ENCODE measurements at regions not wholly inside any gene's neighbourhood (a gene's known extent, or its start where the extent isn't known, plus 50 kb on each side); places are given as distances from the start of the nearest gene placed in this dataset.
"Not testable (repeated sequence)": the region's sequence is repeated elsewhere in the genome, so short reads cannot be mapped to it uniquely, and the experiment has no call there.

DNA sequence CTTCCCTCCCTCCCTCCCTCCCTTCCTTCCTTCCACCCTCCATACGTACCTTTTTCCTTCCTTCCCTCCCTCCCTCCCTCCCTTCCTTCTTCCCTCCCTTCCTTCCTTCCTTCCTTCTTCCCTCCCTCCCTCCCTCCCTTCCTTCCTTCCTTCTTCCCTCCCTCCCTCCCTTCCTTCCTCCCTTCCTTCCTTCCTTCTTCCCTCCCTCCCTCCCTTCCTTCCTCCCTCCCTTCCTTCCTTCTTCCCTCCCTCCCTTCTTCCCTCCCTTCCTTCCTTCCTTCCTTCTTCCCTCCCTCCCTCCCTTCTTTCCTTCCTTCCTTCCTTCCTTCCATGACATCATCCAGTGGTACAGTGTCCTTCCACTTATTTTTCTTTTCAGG, 394.9 kb upstream of the KCNMB2 start:
- not testable (repeated sequence) for DNase-seq

DNA sequence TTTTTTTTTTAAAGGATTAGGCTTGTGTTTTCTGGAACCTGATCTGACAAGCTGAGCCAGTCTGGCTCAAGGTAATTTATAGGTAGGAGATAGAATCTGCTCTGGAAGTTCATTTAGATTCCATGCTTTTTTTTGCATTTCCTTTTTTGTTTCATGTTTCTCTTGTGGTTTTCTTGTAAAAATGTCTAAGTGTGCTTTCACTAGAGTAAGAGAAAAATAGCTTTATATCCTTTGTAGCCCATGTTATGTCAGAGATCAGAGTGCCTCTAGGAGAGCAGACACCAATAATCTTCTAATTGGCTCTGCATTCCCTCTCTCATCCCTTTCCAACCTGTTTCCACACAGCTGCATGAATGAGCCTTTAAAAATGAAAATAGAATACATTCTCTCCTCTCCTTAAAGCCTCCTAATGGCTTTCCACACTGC, 389.8 kb upstream of the KCNMB2 start:
- peak; percentile 5 to 67 for DNase-seq

DNA sequence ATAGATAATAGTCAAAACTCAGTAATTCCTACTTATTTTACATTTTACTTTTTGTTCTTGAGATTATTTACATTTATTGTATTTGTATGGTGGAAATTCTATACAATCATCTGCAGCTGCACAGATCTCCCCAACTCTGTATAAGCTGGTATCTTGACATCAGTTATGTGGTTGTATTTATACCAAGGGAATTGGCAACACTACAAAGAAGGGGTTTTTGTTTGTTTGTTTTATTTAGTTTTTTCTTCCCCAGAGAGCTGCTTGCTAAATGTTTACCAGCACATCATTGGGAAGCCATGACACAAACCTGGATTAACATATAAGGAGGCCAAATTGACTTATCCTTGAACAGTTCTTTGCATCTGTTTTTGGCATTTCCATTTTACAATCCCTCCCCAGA, 389.2 kb upstream of the KCNMB2 start:
- DNase-seq = no peak

DNA sequence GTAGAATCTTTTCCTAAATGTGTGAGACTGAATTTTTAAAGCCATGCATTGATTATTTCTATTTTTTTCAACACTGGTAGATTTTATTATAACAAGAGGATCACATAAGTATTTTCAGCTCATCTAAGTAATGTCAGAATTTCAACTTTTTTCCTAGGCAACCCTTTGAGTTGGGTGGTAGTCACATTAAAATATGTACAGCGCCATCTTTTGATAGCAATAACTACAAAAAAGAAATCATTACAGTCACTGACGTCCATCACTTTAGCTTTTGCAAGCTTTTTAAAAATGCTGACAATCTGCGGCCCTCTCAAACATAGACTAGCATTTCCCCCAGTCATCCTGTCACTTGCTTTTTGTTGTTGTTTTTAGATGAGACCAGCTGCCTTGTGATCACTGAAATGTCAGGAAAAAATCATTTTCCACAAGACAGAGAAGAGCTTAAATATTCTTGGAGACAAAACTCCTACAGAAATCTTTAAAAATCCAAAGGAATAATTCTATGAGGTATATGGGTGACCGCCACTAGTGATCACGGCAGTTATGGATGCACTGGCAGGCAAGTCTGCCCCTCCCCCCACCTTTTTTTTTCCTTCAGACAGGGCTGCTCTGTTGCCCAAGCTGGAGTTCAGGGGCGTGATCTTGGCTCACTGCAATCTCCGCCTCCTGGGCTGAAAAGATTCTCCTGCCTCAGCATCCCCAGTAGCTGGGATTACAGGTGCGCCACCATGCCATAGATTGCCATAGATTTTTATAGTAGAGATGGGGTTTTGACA, 384.0 kb upstream of the KCNMB2 start:
- peak in 1 of 2 experiments; percentile 27 for DNase-seq

DNA sequence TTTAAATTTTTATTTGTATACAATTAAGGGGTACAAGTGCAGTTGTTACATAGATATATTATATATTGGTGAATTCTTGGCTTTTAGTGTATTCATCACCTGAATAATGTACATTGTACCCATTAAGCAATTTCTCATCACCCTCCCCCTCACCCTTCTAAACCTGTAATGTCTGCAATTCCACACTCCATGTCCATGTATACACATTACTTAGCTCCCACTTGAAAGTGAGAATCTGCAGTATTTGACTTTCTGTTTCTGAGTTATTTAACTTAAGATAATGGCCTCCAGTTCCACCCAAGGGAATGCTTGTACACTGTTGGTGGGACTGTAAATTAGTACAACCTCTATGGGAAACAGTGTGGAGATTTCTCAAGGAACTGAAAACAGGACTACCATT, 383.2 kb upstream of the KCNMB2 start:
- no peak for DNase-seq

DNA sequence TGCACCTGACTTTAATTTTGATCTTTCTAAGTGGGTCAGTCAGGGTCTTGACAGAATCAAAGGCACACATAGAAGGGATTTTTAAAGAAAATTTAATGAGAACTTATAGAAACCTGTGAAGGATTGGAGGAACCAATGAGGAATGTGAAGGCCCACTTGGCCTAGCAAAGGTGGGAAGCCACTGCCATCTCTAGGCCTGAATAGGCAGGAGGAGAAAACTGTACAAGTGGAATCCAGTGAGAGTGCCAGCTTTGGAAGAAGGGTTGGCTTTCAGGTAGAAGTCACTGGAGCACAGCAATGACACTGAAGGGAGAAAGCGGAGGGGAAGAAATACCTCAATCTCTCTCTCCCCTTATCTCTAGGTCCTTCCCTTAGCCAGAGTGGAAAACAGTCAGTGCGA, 380.7 kb upstream of the KCNMB2 start:
- peak in 1 of 2 experiments; percentile 19 for DNase-seq

DNA sequence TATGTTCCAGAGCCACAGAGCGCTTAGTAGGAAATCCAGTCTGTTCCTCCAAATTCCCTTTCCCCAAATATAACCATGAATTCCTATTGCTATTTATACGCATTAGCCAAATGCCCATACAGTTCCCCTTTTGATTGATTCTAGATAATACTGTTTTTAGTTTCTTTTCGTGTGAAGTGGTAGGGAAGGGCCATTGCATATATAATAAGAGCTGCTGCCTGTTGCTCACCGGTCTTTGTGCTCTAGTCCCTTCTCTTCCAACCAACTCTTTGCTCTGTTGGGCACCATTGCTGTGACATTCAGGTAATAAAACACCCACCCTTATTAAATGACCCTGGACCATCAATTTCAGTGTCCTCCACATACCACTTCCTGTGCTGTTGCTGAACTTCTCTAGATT, 379.9 kb upstream of the KCNMB2 start:
- DNase-seq = no peak

DNA sequence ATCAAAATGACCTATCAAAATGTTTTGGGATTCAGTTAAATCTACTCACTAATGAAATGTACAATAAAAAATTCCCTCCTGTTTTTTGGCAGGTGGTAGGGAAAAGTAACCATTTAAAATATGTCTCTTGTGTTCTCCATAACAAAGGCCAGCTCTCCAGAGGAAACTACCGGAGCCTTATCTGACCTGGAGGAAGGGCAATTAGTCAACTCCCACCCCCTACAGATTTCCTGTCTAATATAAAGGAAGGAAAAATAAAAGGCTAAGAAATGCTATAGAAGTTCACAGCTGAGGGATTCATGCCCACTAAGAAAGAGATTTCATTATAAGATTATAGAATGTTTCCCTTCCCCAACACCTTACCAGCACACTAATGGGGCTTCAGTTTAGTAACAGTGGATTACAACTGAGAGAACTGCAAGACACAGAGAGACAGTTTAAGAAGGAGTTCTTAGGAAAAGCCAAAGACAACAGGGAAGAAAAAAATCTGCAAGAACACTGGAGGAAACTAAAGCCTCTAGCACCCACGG, 376.5 kb upstream of the KCNMB2 start:
- DNase-seq = no peak

DNA sequence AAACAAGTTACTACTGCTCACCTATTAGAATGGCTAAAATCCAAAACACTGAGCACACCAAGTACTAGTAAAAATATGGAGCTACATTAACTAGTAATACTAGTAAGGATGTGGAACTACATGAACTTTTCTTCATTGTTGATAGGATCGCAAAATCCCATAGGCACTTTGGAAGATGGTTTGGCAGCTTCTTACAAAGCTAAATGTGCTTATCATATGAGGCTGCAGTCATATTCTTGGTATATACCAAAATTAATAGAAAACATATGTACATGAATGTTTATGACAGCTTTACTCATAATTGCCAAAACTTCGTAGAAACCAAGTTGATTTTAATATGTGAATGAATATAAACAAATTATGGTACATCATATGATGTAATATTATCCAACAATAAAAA, 366.8 kb upstream of the KCNMB2 start:
- DNase-seq = no peak

DNA sequence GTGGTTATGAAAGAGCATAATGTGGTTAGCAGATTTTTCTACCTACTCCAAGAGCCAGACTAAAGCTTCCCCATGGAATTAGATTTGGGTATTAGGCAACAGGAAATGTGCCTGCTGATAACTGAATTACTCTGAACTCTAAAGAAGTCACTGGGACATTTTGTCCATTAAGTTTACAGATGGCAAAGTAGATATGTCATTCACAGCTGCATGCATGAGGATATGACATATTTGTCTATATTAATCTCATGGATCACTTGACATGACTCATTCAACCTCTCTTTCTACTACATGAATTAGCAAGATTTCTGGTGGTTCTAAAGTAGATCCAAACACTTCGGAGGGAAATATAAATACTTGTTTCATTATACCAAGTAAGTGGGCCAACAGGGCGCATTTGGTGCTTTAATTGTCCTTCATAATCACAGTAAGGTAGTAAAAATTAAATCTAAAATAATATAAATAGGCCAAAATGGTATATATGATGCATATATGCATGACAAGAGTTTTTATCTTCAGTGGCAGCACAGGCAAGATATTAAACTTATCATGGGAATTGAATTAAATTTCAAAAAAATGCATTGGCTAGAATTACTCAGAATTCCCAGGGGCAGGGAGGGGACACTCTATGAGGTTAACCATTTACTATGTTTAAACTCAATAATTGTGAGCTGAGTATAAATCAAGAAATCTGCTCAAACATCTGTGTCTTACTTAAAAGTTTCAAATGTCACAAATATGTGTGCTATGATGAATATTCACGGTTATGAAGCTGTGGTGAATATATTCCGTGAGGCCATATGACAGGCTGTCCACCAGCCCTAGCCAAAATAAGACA, 365.3 kb upstream of the KCNMB2 start:
- peak in 1 of 2 experiments; percentile 30 for DNase-seq

DNA sequence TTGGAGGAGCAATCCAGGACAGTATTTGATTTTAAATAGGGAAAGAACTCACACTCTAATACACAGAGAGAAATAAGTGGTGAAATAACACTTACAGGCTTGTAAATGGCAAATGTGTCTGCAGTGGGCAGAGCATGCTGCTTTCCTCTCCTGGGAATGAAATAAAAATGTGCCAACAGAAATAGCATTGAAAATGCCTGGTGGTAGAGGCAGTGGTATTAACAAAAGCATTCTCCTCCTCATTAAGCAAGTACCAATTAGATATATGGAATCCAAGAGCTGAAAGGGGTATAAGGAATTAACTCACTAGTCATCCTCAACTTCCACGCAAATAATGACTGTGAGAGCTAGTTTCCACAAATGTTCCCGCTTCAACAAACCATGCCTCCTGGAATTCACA, 364.1 kb upstream of the KCNMB2 start:
- DNase-seq = no peak

DNA sequence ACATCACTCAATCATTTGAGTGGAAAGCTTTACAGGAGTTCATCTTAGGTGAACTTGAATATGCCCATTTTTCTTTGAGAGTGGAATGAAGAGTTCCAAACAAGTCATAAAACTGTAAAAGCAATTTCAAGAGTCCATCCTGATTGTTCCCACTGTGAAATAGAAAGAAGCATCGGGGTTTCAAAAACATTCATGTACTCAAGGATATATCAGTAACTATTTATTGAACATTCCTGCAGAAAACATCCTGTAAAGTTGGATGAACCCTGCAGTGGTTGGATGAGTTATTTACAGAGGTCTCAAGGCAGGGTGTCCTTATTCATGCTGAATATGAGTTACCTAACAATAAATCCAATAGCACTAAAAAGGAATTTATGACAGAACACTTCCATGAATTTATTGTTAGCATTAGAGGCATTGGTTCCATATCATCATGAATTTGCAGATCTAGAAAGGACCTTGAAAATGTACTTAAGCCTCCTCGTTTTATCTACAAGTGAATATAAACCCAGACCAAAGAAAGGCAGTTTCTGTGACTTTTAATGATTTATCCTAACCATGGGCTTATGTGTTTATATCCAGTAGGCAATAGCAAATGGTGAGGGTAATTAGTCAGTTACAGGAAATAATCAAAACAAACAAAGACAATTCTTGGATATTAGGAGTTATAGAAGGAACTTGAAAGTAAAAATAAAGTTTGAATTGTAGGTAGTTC, 361.9 kb upstream of the KCNMB2 start:
- no peak for DNase-seq

DNA sequence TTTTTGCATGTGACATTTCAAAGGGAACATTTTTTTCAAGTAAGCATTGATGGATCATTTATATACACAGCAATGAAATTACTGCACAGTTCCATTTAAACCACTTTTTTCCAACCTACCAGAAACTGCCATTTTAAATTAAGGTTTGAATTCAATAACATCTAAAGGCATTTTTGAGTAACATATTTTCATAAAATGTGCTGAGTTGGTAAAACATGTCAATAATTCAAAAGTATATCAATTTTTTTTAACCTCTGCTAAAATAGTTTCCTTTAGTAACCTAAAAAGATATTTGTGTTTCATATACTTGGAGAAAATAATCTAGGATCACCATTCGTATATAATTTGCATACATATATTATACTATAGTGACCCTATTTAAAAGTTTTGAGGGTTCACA, 355.1 kb upstream of the KCNMB2 start:
- no peak for DNase-seq

DNA sequence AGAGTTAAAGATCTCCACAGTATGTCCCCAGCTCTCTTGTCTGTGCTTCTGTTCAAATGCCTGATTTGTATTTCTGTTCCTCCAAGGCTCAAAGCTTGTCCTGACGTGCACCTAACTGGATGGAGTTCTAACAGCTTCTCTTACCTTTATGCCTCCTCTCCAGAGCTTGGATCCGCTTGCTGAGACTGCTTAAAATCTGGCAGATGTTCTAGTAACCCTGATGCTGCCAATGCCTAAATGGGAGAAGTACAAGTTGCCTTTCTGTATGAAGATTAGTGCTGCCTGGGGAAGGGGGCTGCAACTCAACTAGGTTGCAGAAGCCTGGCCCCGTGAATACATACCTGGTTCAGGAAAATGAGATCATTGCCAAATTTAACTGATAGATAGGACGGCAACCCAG, 354.5 kb upstream of the KCNMB2 start:
- peak; percentile 12 to 66 for DNase-seq

DNA sequence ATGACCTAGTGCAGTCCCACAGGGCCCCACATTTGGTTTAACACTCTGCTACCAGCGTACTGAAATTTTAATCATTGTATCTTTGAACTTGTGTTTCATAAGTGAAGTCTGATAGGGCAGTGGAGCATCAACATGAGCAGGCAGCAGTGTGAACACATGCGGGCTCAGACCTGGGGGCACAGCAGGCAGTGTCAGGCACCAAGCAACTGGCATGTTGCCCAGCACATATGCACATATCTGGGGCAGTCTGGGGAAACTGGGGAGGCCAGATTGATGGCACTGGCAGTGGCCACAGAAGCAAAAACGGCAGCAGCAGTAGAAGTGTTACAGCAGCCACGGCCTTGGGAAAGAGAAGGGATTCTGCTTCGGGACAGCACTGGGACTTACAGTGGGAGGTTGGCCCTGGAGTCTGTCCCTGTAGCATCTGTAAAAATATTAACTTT, 353.9 kb upstream of the KCNMB2 start:
- peak; percentile 64 to 77 for DNase-seq

DNA sequence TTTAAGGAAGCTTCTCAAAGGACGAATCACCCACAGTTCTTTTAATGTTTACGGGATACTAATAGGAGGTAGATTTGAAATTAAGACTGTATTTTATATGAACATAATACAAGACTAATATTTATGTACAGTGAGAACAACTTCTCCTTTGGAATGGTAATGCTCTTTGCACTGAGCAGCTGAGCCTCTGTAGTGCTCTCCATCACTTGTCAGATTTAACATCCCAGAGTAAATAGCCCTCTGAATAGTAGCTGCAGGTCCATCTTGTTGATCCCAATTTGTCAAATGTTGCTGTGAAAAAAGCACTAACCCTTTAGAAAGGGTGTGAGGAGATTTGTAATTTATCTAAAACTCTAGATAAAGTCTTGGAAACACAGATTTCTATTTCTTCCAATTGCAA, 351.4 kb upstream of the KCNMB2 start:
- no peak for DNase-seq

DNA sequence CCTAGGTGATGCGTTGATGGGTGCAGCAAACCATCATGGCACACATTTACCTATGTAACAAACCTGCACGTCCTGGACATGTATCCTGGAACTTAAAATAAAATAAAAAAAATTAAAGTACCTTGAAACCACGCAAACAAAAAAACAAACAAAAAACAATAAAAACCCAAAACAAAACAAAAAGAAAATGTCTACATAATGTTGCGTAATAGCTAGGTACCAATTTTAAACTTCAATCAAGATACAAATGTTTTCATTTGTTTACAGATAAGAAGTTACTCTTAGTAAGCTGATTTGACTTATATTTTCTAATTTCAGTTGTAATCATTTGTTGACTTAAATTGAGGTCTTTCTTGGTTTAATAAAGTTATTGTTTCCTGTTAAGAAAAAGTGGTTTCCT, 349.6 kb upstream of the KCNMB2 start:
- DNase-seq = no peak

DNA sequence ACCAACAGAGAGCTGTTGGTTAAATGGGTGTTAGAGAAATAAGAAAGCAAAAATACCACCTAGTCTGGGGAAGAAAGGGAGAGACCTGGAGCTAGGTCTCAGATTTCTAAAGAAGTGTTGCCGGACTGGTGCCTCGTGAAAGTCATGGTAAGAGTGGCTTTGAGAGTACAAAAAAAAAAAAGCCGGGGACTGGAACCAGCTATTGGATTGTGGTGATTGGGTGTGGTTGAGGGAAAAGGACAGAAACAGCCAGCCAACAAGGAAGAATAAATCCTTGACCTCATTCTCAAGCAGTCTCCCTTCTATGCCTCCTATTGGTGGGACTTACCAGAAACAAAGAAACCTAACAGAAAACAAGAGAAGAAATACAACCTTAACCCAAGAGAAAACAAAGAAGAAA, 346.4 kb upstream of the KCNMB2 start:
- no peak for DNase-seq

DNA sequence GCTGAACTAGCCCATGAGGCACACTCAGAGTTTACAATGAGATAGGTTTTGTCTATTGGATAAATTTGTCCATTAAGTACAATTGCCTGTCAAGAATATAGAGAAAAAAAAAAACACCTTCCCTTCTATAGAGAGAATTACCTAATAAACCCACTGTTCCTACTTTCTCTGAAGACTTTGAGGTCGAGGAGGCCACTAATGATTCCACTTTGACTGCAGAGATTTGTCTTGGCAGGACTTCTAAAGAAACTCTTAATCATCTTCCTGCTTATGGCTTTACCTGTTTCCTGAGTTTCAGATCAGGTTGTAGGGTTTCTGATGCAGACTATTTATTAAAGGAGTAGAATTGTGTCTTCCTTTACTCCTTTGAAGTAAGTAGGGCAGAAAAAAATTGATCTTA, 342.4 kb upstream of the KCNMB2 start:
- DNase-seq = no peak

DNA sequence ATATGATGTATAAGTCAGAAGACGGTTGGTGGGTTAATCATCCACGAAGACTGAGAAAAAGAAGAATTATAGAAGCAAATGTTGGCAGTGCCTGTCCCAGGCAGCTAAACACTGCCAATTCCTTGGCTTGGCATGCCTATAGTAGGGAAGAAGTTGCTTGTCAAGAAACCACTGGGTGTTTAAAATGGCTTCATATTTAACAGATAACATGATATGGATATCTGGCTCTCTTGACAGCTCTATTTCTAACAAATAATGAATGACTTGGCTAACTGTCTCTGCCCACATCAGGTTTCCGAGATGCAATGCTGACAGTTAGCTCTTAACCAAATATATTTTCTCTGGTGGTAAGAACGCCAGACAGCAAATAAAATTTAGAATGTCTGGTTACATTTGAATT, 341.7 kb upstream of the KCNMB2 start:
- no peak for DNase-seq

DNA sequence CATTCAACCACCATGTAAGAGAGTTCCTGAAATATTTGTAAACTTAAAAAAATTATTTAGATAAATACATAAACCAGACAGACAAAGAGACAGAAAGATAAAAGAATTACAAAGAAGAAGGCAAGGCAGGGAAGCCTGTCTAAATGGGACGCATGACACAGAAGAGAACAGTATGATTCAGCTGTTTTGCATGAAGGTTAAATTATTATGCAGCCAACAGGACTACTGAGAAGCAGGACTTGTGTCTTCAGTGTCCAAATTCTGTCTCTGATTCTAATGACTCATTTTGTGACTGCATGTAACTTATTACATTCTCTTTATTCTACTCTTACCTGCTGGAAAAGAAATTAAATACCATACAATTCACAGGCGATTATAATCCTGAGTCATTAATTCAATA, 340.4 kb upstream of the KCNMB2 start:
- DNase-seq = no peak

DNA sequence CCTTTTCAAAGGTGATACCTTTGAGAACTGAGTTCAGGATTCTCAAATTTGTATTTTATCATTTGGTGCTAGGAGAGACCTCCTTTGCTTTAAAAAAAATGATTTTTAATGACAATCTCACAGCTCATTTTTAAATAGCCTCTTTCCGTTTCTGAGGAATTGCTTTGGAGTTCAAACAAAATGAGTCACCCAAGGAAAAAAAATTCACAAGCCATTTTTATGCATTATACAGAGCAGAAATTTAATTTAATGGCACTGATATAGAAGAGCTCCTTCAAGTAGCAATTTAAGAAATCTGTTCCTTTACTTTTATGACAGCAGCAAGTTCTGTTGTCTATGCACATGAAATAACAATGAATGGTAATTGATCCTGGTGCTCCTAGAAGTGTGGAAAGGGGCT, 337.9 kb upstream of the KCNMB2 start:
- no peak for DNase-seq

DNA sequence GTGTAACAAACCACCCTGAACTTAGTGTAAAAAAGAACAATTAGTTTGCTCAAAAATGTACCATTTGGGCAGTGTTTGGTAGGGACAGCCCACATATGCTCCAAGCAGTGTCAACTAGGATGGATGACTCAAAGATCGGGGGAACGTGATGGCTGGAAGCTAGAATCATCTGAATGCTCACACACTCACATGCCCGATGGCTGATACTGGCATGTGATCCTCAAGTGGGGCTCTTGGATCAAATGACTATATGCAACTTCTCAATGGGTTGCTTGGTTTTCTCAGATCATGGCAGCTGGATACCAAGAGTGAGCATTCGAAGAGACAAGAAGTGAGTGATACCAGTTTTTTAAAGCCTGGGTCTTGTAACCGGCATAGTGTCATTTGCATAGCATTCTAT, 335.9 kb upstream of the KCNMB2 start:
- no peak for DNase-seq
